GOT3 (cell line): ENCODE measurements at regions not wholly inside any gene's neighbourhood (a gene's known extent, or its start where the extent isn't known, plus 50 kb on each side); places are given as distances from the start of the nearest gene placed in this dataset.

Experiments used
- DNase-seq: peaks from one replicate; lab custom pipeline; 2025; ENCODE audit warnings: mixed read lengths; lab: John Stamatoyannopoulos, UW

DNA sequence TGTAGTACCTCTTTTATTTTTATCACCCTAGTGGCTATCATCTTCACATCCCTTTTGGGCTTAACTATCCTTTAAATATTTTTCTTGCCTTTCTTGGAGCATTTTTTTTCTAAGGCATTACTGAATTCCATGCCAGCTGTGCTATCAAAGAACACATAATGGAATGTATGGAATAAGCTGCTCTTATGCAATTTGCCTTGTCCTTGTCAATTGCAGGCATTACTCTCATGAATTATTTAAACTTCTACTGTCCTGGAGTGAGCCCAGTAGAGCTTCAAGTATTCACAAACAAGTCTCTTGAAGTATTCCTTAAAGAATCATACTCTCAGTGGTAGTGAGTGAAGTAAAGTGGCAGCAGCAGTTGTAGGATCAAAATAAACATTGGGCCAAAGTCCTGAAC, 144.6 kb upstream of the IGFBP7 start:
- no peak for DNase-seq

- DNase-seq = no peak
These were observed 138.9 kb upstream of the IGFBP7 start for GRCh38 chr4:57249083-57249482.

DNA sequence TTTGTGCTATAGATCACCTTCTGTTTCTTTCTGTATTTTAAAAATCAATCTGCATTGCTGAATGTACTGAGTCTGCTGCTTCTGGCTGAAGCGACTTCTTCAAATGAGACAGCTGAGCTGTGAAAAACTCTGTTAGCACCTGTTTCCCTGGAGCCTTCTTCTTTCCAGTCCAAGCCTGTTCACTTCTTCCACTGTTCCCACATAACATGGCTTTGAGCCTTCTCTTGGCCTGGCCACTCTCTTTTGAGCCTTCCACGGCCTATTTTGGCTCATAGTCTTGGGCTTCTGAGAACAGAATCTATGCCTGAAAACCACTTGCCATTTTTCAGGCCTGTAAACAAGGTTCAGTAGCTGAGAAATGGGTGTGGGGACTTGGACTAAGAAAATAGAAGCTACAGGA, 132.9 kb upstream of the IGFBP7 start:
- no peak for DNase-seq

DNA sequence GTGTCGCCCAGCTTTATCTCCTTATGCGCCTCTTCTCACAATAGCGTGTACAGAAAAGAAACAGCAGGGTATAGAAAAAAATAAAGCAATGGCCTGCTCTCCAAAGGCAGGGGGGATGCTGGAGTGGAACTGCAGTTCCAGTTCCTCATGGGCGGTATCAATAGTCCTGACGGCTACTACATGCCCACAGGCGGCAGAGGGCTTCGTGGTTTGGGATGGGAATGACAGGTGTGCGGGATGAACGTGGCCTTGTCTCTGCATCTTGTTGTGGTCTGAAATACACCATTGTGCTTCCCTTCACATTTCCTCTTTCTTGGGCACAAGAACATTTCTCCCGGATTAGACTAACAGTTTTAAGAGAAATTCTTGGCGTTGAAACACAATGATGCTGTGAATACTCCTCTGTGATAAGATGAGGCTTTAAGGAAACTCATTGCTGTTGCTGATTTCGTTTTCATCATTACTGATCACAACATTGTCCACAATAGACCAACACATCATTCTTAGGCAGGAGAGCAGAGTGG, 124.1 kb upstream of the IGFBP7 start:
- no peak for DNase-seq

- no peak for DNase-seq
These were observed 123.2 kb upstream of the IGFBP7 start for GRCh38 chr4:57233386-57233785.

DNA sequence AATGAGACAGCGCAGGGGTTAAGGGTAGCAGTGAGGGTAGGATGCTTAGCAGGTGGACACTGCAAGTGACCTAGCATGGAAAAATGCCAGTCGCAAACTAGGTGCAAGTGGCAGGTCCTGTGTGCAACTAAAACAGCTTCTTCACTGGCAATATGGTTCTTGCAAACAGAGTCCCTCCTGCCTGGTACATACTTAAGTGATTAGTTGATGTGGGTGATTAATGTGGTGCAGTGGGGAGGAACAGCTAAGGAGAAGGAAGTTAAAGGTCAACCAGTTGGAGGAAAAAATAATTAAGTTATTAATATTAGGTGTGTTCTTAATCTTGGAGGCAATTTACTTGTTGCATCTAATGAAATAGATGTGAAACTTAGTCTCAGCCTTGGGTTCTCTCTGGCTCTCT, 121.6 kb upstream of the IGFBP7 start:
- no peak for DNase-seq

- no peak for DNase-seq
These were observed 110.5 kb upstream of the IGFBP7 start for GRCh38 chr4:57220734-57221133.

DNA sequence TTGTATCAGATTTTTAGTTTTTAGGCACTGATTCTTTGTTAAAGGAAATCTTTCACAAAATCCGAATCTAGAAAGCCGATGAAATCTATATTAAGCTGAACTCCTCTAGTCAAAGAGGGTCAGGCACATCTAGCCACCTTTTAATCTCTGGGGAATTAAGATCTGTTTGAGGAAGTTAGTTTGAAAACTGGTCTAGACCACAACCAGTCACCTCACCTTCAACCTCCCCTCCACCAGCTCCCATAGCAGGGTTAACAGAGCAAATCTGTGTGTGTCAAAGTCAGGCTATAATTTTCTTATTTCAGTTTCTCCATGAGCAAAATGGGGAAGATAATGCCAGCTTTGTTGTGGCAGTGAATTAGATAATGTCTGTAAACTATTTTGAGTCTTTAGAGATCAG, 110.0 kb upstream of the IGFBP7 start:
- no peak for DNase-seq

- DNase-seq = no peak
These were observed 109.2 kb upstream of the IGFBP7 start for GRCh38 chr4:57219431-57219830.

DNA sequence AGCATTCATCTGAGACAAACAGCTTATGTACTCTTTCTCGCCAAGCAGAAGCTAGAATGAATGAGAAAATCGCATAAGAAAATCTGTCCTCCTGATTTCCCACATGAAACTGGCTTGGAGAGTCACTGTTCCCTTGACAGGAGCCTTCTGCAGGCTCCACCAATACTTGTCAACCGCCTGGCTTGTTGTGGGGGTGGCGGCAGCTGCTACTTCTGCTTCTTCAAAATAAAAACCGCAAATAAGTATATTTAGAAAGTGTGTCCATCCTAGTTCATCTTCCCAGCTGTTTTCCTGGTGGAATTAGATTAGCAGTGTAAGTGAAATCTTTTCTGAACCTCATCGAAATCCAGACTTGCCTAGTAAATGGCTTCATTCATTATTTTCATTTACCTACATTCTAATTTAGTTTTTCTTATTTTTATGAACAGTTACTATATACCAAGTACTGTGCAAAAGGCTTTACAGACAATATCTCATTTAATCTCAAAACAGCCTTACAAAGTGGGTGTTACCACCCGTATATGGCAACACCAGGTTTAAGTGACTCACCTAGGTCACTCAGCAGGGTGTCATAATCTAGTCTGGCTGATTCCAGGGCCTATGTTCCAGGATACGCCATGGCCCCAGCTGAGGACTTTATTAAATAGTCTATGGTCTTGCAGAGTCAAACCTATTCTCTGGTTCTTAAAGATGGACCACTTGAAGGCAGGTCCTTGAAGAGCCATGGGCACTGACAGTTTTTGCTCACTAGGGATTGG, 104.6 kb upstream of the IGFBP7 start:
- no peak for DNase-seq

DNA sequence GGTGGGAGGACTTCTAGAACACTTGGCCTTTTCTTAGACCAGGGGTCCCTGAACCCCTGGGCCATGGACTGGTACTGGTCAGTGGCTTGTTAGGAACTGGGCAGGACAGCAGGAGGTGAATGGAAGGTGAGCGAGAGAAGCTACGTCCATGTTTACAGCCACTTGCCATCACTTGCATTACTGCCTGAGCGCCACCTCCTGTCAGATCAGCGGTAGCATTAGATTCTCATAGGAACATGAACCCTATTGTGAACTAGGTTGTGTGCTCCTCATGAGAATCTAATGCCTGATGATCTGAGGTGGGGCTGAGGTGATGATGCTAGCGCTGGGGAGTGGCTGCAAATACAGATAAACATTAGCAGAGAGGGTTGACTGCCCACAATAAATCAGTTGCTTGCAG, 100.9 kb upstream of the IGFBP7 start:
- no peak for DNase-seq

- DNase-seq = no peak
These were observed 96.0 kb upstream of the IGFBP7 start for GRCh38 chr4:57206172-57206571.

DNA sequence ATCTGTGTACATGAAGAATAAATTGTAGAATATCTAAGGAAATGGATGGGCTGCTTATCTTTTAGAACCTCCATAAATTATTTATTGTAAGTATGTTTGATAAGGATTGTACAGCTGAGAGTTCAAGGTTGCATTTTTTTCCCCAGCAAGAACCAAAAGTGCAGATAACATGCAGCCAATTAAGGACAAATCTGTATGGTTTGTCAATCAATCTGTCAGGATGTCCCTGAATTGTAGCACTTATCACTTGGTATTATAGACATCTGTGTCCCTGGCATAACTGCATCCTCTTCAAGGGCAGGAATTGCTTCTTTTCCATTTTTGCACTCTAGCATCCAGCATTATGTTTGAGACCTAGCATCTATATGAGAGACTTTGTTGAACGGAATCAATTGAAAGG, 95.4 kb upstream of the IGFBP7 start:
- no peak for DNase-seq

- DNase-seq = no peak
These were observed 90.7 kb upstream of the IGFBP7 start for GRCh38 chr4:57200799-57201327.

DNA sequence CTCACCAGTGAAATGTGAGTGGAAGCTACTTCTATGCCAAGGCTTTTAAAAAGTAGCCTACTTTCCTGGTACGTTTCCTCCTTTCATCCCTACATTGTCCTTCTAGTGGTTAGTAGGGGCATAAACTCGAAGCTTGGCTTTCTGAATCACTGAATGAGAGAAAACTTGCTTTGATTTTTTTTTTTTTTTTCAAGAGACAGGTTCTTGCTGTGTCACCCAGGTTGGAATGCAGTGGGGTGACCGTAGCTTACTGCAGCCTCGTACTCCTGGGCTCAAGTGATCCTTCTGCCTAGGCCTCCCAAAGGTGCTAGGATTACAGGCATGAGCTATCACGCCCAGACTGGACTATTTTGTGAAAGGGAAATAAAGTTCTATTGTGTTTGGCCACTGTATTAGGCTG, 89.1 kb upstream of the IGFBP7 start:
- no peak for DNase-seq

DNA sequence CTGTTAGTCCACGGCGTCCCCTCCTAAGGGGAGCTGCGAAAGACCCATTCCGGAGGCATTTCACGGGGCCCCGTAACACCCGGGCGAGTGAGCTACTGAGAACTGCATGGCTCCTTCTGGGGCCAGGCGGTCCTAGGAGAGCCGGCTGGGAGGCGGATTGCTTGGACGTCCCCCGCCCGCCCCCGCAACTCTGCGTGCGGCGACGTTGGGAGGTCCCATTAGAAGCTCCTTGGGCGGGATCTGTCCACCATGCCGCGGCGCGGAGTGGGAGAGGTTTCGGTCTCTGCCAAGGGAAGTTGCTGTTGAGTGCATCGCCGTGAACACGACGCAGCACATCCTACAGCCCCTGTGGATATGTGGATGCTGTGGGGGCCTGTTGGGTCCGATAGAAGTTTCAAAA, 85.4 kb upstream of the IGFBP7 start:
- DNase-seq = no peak

GRCh38 chr4:57194068-57194611, 84.0 kb upstream of the IGFBP7 start:
- DNase-seq = no peak

DNA sequence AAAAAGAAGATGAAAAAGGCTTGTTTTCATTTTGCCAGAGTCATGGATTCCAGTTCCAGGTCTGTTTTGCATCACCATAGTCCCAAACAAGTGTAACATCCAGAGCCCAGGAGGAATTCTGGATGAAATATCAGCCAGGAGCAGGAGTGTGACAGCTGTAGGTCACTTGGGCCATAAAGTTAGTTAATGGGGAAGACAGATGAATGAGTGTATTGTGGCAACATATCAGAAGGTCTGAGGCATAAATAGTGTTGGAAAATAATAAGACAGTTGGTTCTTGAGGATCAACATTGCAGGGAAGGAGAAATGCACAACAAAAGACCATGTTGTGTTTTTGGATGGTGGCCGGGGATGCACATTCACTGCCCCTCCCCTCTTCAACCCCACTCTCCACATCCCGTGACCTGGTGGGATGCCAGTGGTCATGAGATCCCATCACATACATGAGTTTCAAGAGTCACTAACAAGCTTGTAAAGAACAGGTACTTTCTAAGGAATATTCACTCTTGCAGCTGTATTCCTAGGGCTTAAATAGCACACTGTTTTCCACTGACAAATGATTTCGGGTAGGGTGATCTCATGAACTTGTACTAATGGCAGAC, 83.1 kb upstream of the IGFBP7 start:
- DNase-seq = no peak

- no peak for DNase-seq
These were observed 81.4 kb upstream of the IGFBP7 start for GRCh38 chr4:57191523-57192034.

GRCh38 chr4:57190601-57191481, 80.7 kb upstream of the IGFBP7 start:
- no peak for DNase-seq

DNA sequence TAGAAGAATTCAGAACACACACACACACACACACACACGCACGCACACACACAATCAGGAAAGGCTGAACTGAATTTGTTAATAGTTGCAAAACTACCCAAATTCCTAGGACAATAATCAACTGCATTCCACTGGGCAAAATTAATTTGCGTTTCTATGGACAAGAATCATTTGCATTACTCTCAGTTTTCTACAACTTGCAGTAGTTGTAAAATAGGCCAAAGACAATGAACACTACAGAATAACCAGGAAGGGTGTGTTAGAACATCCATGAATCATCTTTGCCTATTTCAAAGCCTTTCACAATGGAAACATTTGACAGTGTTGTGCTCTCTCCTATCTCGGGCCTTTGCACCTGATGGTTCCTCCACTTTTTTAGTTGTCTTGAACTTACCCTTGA, 77.1 kb upstream of the IGFBP7 start:
- DNase-seq = no peak
